Activated CD8-positive, alpha-beta memory T cell treated with anti-CD3 and anti-CD28 coated beads for 24 hours (primary cell): ENCODE measurements at regions not wholly inside any gene's neighbourhood (a gene's known extent, or its start where the extent isn't known, plus 50 kb on each side); places are given as distances from the start of the nearest gene placed in this dataset.
"Not testable (repeated sequence)": the region's sequence is repeated elsewhere in the genome, so short reads cannot be mapped to it uniquely, and the experiment has no call there.

Experiments used
- DNase-seq: peaks from one replicate; pipeline ENCODE4 v3.0.0-alpha.2; 2020

DNA sequence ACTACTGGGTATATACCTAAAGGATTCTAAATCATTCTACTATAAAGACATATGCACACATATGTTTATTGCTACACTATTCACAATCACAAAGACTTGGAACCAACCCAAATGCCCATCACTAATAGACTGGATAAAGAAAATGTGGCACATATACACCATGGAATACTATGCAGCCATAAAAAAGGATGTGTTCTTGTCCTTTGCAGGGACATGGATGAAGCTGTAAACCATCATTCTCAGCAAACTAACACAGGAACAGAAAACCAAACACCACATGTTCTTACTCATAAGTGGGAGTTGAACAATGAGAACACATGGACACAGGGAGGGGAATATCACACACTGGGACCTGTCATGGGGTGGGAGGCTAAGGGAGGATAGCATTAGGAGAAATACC, 249.0 kb downstream of the SLCO4C1 start:
- DNase-seq = not testable (repeated sequence)

DNA sequence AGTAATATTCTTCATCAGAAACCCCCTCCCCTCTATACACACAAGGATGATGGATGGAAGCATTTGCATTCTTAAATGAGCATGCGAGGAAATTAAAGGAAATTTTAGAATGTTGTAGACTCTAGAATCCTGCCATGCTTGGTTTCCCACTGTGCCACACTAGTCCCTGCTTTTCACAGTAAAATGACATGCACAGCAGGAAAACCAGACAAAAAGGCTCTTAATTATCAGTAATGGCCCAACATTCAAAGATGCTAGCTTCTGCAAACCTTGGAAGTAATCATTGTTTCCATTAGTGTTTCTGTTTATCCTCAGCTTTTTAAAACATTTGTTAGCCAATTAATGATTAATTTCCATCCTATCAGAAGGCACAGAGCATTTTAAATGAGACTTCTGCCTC, 255.8 kb downstream of the SLCO4C1 start:
- no peak for DNase-seq

DNA sequence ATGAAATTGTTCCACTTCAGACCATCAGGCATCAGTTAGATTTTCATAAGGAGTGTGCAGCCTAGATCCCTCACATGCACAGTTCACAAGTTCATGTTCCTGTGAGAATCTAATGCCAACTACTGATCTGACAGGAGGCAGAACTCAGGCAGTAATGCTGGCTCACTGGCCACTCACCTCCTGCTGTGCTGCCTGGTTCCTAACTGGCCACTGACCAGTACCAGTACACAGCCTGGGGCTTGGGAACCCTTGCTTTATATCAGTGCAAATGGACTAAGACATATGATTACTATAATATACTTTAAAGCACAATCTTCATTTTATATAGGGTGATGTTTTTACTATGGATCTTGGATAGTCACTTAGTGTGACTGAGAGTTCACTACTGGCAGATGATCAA, 259.2 kb downstream of the SLCO4C1 start:
- no peak for DNase-seq

DNA sequence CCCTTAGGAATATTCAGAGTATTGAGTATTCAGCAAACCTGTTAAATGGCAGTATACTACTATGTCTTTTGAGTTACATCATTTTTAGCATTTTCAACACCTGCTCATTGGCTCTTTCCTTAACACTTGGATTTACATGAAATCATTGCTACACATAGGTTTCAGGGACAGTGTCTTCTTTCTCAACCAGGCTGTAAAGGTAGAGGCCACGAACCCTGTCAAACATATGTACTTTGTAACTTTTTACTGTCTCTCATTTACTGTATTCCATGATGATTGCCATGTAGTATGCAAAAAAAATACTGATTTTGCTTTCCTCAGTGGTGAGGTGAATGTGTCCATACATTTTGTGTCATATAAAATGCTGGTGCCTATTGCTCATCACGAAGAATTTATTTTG, 264.4 kb downstream of the SLCO4C1 start:
- no peak for DNase-seq

DNA sequence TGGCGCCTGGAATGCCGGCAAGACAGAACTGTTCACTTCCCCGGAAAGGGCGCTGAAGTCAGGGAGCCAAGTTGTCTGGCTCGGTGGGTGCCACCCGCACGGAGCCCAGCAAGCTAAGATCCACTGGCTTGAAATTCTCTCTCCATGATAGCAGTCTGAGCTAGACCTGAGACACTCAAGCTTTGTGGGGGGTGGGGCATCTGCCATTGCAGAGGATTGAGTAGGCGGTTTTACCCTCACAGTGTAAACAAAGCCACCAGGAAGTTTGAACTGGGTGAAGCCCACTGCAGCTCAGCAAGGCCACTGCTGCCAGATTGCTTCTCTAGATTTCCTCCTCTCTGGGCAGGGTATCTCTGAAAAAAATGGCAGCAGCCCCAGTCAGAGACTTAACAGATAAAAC, 277.4 kb downstream of the SLCO4C1 start:
- DNase-seq = no peak

DNA sequence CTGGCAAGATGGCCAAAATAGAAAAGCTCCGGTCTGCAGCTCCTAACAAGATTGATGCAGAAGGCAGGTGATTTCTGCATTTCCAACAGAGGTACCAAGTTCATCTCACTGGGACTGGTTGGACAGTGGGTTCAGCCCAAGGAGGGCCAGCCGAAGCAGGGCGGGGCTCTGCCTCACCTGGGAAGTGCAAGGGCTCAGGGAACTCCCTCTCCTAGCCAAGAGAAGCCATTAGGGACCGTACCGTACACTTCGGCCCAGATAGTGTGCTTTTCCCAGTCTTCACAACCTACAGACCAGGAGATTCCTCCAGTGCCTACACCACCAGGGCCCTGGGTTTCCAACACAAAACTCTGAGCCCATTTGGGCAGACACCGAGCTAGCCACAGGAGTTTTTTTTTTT, 277.8 kb downstream of the SLCO4C1 start:
- DNase-seq = no peak

DNA sequence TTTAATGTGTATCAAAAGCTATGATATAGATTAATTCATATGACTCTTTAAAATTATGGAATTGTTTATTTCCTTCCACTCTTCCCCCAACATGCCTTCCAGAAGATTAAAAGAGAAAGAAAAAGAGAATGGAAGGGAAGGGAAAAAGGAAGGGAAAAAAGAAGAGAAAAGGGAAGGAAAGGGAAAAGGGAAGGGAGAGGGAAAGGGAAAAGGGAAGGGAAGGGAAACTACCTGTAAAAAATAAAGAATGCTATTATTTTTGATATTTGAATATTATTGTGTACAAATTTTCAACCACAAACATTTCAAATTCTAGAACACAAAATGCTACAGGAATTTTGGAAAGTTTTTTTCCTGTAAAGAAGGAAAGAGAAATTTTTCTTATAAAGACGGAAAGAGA, 281.7 kb downstream of the SLCO4C1 start:
- DNase-seq = no peak

DNA sequence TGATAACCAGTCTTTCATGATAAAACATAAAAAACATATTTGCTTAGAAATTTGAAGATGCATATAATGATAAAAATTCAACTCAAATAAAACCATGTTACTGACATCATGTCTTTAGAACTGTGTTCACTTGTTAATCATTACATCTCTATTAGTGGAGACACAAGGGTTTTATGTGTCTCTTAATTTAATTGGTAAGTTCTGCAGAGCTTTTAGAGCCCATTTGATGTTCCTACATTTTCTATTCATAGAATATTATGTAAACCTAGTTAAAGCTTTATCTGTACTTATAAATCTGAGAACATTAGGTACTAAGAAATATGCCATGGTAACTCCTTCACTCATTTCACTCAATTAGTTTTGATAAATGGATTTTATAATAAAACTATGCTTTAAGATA, 285.4 kb downstream of the SLCO4C1 start:
- DNase-seq = no peak

DNA sequence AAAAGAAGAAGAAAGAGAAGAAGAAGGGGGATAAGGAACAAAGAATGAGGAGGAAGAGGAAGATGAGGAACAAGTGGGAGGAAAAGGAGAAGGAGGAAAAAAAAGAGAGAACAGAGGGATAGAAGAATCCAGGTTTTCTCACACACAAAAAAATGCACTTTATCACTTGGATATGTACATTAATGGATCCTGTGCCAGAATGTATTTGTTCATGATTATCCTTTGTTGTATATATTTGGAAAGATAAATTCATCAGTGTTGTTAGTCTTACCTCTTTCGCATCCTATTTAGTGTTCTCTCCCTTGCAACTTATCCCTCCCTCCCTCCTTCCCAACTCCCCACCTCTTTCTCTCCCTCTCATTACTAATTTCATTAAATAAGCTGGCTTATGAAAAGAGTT, 298.8 kb downstream of the SLCO4C1 start:
- DNase-seq = no peak

DNA sequence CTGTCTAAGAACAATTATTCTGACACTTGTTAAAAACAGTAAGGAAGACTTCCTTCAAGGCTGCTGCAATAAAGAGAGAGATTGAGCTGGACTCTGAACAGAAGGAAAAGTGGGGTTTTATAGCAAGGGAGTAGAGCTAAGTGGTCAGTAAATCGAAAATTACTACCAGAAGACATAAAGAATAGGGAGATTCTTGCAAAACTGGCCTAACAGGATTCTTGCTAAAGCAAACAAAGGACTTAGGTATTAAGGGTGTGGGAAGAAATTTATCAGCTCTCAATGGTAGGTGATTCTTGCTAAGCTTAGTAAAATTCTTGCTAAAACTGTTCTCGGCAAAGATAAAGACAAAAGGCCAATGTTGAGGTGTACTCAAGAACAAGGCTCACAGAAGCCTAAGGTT, 300.5 kb downstream of the SLCO4C1 start:
- DNase-seq = no peak

DNA sequence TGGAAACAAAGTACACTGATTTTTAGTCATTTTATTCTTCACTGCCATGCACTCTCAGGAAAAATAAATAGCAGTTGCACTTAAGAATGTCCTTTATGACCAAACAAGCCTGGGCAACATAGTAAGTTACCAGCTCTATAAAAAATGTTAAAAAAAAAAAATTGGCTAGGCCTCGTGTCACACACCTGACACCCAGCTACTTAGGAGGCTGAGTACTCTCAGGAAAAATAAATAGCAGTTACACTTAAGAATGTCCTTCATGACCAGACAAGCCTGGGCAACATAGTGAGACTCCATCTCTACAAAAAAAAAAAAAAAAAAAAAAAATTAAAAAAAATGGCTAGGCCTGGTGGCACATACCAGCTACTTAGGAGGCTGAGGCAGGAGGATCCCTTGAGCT, 304.6 kb downstream of the SLCO4C1 start:
- no peak for DNase-seq

DNA sequence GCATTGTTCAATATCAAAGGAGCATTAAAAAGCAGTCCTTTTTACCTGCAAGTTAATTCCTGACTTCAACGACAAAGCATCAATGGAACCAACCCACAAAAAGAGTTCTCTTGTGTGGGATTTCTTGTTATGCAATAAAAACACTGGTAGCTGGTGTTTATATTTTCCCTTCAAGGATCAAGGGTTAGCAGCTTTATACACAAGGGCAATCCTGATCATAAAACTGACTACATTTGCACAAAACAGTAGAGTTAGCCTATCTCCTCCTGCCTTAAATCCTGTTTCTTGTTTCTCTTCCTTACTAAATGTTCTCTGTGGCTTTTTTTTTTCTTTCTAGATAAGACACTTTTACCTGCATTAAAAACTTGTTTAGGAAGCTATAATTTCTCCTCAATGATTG, 306.4 kb downstream of the SLCO4C1 start:
- no peak for DNase-seq

DNA sequence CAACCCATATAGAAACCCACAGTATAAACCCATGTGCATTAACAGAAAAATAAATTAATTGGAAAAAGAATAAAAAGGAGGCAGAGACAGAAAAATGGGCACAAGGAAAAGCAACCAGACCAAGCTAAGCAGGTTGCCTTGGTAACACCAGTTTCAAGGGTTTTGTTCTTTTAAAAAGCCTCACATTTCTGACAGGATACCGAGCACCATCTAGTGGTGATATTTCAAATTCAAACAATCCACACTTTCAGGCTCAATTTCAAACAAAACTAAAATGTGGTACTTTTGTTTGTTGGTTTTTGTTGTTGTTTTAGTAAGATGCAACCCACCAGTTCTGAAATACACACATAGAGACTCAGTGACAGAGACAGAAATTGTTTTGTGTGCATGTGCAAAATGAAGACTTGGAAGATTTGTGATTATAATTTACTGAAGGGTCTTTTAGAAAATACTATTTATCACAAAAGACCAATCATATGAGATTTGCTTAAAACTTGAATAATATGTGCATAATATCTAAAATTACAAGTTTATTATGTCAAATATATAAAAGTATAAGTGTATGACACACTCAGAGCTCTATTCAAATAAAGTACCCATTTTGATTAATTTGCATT, 318.2 kb downstream of the SLCO4C1 start:
- DNase-seq = no peak

DNA sequence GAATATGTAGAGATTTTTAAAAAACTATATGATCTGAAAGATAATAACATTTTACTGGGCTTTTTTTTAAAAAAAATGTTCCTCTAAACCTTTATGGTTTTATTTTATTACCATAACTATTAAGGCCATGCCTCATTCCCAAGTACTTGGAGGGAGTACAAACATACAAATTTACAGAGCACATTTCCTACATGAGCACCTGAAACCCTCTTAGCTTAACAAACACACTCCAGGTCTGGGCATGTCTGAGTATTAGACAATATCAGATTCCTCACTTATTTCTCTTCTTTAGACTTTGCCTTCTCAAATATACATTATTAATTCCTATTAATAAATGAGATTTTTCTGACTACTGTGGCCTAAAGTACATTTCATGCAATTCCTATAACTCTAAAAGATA, 319.2 kb downstream of the SLCO4C1 start:
- no peak for DNase-seq

DNA sequence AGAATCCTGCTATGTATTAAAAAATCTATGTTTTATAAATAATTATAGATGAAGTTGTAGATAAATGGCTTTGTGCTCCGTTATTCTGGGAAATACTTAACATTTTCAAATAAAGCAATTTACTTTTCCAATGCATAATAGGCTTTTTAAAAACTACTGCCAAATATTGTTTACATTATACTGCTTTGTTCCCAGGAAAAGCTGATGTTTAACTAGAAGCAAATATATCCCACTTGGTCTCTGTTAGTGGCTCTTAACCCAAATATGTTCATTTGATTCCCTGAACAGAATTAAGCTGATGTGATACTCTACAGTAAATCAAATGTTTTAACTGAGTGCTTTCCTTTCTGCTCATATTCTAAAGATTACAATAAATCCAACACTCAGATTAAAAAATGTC, 326.3 kb downstream of the SLCO4C1 start:
- DNase-seq = no peak

DNA sequence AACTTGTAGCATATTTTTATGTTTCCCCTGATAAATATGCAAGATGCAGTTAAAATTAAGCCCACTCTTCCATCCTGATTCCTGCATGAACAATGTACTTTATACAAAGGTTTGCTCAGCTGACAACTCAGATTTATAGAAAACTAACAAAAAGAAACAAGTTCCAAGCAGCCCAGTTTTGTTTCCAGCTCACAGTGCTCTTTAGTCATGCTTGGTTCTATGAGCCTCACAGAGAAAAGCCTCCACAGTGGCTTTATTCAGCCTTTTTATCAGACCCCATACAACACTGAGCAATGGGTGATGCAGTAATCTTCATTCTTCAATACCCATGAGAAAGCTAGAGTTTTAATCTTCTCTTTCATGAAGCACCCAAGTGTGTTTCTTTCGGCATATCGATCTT, 329.6 kb downstream of the SLCO4C1 start:
- no peak for DNase-seq

DNA sequence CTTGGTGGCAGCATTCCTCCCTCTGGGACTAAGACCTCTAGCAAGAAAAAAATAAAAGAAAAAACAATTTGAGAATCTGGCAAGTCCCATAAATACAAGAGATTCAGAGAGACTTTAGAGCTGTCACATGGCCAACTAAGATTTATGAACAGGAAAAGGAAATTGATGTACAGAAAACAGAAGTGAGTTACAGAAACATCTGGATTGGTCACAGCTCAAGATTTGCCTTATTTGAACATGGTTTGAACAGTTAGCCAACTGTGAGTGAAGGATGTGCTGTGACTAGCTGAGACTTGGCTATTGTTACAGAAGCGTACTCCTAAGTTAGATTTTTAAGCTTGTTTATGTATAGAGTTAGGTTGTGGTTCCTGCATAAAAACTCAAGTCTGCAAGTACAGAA, 340.2 kb downstream of the SLCO4C1 start:
- DNase-seq = no peak

DNA sequence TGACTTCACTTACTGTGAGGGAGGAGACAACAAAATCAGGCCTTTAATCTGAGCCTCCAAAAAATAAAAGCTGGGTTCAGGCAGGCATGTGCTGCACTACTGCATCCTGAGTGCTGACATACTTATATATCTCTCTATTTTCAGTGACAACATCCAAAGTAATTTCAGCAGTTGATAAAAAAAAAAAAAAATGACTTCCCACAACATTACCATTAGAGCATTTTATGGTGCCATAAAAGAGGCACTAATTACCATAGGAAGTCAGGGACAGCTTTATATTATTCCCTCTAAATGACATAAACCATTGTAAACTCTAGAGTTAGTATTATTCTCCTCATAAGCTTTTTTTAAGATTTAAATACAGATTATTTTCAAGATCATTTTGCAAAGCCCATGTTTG, 346.1 kb downstream of the SLCO4C1 start:
- DNase-seq = no peak

DNA sequence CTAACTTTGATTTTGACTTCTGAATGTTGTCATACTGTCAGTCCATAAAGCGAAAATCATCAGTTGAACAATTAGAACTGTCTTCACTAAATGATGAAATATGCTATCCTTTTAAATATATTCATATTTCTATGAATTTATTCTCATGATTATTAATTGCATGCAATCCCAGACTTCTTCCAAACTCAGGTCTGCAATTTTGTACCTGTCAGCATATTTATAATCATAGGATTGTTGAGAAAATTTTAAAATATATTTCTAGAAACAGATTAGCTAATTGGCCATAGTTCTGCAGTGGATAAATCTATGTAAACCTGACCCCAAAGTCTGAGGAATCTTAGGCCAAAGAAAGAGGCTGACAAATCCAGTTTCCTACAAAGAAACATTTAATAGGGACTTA, 347.5 kb downstream of the SLCO4C1 start:
- DNase-seq = no peak

DNA sequence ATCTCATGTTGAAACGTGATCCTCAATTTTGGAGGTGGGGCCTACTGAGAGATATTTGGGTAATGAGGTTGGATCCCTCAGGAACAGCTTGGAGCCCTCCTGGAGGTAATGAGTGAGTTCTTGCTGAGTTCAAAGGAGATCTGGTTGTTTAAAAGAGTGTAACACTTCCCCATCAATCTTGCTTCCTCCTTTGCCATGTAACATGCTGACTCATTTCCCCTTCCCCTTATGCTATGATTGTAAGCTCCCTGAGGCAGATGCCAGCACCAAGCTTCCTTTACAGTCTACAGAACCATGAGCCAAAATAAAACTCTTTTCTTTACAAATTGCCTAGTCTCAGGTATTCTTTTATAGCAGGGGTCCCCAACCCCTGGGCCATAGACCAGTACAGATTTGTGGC, 352.3 kb downstream of the SLCO4C1 start:
- DNase-seq = no peak

DNA sequence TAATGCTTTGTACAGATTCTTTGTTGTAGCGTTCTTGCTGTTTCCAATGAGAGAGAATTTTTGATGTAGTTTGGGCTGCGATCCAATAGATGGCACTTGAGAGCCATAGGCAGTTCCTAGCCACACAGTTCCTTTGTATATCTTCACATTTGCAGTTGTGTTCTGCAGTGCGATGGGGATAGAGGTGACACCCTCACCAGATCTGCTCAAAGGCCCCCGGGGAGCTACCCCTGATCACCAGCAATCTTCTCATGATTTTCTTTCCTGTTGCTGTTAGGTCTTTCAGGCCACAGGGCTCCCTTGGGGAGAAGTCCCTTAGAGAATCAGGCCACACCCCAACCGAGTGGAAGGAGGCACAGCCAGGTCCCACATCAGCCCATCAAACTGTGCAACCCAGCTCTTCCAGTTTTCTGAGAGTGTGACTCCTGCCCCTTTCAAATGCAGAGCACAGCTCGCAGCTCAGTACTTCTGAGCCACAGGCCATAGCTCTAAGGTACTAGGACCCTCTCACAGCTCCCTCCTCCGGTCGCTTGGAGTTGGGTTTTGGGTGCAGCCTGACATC, 353.7 kb downstream of the SLCO4C1 start:
- no peak for DNase-seq

DNA sequence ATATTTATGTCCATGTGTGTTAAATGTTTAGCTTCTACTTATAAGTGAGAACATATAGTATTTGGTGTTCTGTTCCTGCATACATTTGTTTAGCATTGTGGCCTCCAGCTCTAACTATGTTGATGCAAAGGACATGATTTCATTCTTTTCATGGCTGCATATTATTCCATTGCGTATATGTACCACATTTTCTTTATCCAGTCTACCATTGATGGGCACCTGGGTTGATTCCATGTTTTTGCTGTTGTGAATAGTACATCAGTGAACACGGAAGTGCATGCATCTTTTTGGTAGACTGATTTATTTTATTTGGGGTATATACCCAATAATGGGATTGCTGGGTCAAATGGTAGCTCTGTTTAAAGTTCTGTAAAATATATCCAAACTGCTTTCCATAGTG, 359.0 kb downstream of the SLCO4C1 start:
- no peak for DNase-seq

DNA sequence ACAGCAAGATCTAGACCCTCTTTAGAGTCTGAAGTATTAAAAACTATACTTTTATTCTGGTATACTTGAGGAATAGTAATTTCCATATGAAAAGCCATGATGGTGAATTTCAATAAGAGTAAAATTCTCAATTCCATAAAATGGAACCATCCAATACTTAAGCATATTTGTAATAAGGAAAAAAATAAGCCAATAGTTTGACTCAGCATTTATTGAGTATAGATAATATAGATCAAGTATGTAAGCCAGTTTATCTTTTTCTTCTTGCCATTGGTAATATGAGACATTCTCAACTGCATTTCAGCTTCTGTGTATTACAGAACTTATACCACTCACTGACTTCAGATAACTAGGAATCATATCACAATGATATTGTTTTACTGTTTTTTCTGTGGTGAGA, 361.0 kb downstream of the SLCO4C1 start:
- DNase-seq = no peak

DNA sequence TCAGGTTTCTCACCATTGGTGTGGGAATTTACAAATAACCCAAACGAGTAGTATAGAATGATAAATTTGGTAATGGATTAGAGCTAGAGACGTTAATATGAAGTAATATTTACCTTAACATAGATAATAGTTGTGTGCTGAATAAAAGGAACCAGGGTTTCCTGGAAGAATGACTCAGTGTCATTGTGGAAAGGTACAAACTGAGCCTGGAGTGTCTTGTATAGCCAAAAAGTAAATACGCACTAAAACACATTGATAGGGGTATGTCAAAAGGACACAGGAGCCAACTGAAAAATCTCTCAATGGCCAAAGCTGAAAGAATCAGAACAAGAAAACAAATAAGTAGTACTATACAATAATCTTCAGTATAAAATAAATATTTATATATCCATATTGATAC, 363.5 kb downstream of the SLCO4C1 start:
- no peak for DNase-seq

DNA sequence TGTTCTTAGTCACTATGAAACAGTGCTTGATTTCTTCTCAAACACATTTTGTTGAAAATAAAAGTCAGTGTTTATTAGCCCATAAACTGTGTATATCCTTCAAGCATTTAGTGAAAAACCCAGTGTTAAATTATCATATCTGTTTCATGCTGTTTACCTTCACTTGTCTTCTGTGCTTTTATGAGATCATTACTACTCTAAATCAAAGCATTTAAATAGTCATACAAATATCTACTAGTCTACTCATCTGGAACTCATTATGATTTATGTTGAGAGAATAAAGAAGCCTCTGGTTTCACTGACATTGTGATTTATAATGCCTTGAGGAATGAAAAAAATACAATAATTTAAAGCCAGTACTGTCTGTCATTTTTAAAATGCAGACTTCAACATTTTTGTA, 366.5 kb downstream of the SLCO4C1 start:
- no peak for DNase-seq

DNA sequence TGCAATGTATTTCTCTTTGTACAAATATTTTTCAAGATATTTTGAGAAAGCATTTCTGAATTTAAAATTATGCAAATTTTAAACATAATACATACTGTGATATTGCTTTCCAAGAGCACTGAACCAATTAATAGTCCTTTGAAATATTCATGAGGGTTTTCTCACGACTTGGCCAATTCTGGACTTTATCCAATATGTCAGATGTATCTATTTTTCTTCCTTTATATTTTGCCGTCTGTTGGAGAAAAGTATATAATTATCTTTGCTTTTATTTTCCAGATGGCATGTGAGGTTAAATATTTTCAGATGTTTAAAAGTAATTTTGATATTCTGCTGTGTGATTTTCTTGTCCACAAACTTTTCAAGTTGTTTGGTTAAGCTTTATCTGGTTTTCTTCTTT, 378.9 kb downstream of the SLCO4C1 start:
- DNase-seq = no peak
